ENCODE measurements at regions not wholly inside any gene's neighbourhood (a gene's known extent, or its start where the extent isn't known, plus 50 kb on each side); places are given as distances from the start of the nearest gene placed in this dataset.
A peak's percentile ranks its signal among the peaks of the same experiment; 100 is the strongest.
"Not testable (repeated sequence)": the region's sequence is repeated elsewhere in the genome, so short reads cannot be mapped to it uniquely, and the experiment has no call there.

DNA sequence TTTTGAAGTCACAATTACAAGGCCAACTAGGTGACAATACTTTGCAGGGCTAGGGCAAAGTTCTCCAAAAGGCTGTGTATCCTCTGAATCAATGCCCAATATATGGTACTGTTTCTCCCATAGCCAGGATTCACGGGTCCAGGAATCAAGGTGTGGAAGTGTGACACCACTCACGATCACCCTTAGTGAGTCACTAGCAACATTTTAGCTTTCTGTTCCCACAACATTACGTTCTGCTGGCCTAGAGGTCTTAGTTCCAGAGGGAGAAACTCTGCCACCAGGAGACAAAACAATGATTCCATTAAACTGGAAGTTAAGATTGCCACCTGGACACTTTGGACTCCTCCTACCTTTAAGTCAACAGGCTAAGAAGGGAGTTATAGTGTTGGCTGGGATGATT is 88.5 kb upstream of the RANBP6 start:
- DNase-seq: not testable (repeated sequence)

DNA sequence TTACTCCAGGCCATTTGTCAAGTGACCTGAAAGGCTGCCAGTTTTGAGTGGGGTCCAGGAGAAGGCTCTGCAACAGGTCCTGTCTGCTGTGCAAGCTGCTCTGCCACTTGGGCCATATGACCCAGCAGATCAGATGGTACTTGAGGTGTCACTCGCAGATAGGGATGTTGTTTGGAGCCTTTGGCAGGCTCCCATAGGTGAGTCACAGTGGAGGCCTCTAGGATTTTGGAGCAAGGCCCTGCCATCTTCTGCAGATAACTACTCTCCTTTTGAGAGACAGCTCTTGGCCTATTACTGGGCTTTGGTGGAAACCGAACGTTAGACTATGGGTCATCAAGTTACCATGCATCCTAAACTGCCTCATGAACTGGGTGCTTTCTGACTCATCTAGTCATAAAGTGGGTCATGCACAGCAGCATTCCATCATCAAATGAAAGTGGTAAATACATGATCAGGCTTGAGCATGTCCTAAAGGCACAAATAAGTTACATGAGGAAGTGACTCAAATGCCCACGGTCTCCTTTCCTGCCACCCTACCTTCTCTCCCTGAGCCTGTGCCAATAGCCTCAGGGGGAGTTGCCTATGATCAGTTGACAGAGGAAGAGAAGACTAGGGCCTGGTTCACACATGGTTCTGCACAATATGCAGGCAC is 87.0 kb upstream of the RANBP6 start:
- not testable (repeated sequence) for DNase-seq

DNA sequence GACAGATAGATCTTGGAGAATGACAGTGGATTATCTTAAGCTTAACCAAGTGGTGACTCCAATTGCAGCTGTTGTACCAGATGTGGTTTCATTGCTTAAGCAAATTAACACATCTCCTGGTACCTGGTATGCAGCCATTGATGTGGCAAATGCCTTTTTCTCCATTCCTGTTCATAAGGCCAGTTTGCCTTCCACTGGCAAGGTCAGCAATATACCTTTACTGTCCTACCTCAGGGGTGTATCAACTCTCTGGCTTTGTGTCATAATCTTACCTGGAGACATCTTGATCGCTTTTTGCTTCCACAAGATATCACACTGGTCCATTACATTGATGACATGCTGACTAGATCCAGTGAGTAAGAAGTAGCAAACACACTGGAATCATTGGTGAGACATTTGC is 86.3 kb upstream of the RANBP6 start:
- DNase-seq: not testable (repeated sequence)

DNA sequence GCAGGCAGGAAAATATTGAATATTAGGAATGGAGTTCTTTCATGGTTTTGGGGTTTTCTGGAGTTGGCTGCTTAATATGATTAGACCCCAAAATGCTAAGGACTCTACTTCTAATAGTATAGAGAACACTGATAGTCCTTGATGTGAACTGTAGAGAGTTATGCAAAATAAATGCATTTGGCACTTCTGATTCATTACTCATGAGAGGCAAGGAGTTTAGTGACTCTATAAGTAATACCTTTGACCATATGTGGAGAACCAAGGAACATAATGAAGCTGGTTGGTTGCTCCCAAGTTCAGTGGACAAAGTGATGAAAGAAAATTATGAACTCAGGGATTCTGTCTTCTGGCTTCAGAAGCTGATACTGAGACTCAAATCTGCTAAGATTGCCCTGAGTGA is 83.9 kb upstream of the RANBP6 start:
- DNase-seq: not testable (repeated sequence)

DNA sequence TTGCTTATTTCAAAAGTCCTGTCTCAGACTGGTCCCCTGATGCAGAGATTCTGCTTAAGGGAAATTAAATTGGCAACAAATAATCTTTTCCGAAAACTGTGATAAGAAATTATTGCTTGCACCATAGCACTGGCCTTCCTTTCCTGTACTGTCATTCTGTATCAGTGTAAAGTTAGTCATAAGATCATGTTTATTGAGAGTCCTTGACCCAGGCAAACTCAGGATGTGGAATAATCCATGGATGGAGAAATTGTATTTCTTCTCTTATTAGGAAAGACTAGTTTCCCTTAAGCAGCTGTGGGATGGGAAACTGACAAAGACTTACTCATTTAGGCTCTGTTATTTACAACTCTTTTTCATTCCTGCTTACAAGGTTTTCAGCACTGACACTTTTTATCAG is 83.0 kb upstream of the RANBP6 start:
- DNase-seq: no peak

DNA sequence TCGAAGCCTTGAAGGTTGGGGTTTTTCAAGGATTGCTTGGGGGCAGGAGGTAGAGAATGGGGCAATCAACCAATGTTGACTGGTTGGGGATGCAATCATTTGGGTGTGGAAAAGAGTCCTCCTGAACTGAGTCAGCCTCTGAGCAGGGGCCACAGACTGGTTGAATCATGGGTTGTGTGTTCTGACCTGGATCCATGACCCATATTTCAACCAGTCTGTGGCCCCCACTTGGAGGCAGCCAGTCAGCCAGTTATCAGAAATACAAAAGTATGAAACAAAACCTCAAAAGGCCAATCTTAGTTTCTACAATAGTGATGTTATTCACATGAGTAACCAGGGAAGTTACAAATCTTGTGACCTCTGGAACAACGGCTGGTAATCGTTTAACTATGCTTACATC is 81.4 kb upstream of the RANBP6 start:
- no peak for DNase-seq

DNA sequence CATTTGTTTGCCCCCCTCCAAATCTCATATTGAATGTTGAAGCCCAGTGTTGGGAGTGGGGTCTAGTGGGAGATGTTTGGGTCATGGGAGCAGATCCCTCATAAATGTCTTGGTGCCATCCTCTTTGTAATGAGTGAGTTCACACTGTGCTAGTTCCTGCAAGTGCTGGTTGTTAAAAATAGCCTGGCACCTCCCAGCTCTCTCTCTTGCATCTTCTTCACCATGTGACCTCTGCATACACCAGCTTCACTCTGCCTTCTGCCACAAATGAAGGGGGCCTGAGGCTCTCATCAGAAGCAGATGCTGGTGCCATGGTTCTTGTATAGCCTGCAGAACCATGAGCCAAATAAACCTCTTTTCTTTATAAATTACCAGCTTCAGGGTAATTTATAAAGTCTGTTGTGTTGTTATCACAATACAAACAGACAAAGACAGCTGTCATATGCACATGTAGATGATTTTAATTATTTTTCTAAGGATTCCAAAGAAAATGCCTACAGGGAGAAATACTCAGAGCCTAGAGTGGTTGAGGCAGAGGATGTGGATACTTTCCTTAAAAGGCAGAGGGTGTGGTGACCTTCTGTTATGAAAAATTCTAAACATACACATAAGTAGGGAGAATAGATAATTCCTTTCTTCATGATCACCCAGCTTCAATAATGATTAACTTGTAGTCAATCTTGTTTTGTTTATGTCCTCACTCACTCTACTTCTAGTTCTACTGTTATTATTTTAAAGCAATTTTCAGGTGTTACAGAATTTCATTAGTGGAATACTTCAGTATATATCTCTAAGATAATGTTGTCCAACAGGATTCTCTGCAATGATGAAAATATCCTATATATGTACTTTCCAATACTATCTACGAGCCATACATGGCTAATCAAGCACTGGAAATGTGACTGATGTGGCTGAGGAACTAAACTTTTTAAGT is 75.1 kb upstream of the RANBP6 start:
- no peak for DNase-seq

DNA sequence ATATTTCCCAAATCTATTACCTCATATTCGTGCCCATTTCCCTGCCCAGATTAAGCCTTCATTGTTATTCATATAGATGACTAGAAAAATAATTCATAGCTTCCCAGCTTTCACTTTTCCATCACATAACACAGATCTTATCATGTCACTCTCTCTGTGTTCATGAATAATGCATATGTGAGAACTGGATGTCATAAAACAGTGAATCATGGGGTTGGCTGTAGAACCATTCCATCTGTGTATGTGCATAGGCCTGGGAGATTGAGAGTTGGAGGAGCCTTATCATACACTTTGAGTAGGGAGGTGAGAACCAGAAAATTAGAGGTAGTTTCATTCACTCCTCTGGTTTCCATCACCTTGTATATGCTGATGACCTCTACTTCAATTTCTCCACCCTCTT is 73.9 kb upstream of the RANBP6 start:
- no peak for DNase-seq

DNA sequence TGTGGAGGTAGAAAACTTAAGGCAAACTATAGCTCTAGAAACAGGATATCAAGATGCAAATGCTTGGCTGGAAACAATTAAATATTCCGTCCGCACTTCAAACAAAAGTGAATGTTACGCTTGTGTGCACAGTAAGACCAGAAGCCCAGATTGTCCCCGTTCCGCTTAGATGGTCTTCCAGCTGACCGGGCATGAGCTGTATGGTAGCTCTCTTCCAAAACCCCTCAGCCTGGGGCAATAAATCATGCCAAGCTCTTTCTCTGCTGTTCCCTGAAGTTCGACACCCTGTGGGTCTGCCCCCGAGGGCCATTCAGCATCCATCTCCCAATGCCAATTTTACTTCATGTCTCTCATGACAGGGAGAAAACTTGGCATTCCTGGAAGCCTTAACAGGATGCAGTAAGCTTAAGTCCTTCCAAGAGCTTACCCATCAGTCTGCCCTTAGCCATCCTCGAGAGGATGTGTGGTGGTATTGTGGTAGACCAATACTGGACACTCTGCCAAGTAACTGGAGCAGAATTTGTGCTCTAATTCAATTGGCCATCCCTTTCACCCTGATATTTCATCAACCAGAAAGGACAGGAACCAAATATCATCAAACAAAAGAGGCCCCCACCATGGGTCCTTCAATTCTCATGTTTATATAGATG is 70.7 kb upstream of the RANBP6 start:
- DNase-seq: no peak

DNA sequence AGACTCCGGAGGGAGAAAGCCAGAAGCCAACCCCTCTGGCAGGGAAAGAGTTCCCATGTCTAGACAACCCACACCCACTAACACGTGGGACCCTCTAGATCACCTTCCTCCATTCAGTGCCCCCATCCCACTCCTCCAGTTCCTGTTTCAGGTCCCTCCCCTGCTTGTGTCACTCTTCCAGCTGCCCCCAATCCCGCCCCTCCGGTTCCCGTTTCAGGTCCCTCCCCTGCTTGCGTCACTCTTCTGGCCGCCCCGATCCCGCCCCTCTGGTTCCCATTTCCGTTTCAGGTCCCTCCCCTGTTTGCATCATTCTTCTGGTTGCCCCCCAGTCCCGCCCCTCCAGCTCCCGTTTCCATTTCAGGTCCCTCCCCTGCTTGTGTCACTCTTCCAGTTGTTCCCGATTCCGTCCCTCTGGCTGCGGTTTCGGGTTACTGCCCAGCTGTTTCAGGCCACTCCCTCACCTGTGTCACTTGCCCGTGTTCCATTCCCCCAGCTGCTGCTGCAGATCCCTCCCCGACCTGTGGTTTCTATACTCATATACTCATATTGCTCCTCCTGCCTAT is 64.8 kb upstream of the RANBP6 start:
- DNase-seq: peak; percentile 17

DNA sequence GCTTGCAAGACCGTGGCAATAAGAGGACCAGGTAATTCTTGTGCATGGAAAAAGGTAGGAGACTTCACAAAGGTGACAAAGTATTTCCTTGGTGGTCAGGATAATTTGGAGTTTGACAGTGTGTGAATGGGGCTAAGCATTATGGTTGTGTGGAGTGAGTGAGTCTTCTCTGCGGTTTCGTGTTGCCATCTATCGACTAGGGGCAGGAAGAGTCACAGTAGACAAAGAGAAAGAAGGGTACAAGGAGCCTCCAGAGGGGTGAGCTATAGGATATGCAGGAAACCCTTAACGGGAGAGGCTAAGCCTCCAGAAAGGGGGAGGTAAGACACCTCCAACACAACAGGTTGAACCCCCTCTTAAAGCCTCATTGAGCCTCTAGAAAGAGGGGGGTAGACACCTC is 64.0 kb upstream of the RANBP6 start:
- no peak for DNase-seq

DNA sequence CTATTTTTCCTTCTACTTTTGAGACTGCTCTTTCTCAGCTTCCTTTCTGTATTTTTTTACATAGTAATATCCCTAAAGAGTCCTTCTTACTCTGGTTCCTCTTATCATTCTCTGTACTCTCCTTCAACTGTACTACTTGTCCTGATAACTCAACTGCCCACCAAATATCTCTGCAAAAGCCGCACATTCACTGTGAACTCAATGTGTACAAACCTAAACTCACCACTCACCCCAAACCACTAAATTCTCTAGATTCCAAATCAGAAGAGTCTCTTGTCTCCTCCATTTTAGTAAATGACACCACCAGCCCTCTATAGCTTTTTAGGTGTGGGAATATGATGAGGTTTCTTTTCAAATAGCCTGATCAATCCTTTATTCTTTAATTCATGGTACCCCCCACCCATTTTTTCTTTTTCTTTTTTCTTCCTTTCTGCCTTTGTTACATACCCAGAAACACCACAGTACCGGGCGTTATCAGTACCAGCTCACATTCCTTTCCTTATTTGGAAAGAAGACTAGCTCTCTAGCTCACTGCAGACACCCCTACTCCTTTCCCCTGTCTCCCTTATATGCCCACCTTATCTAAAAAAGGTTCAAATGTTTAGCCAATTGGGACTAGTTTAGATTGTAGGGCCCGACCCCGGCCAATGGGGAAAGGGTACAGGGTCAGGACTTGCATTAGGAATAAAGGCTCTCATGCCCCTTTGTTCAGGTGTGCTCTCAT is 63.1 kb upstream of the RANBP6 start:
- DNase-seq: no peak

DNA sequence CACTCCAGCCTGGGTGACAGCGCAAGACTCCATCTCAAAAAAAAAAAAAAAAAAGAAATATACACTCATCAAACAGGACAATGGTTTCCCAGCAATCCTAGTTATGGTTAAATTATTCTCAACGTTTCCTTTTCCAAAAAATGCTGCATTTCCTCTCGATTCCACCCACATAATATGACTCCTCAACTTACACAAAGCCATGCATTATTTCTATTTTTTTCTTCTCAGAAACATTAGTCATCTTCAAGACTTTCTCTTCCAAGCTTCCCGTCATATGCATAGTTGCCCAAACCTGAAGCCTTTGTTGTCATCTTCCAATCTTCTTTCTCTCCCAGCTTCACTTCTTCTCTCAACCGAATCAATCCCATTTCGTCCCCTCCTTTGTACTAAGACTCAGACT is 61.4 kb upstream of the RANBP6 start:
- no peak for DNase-seq

DNA sequence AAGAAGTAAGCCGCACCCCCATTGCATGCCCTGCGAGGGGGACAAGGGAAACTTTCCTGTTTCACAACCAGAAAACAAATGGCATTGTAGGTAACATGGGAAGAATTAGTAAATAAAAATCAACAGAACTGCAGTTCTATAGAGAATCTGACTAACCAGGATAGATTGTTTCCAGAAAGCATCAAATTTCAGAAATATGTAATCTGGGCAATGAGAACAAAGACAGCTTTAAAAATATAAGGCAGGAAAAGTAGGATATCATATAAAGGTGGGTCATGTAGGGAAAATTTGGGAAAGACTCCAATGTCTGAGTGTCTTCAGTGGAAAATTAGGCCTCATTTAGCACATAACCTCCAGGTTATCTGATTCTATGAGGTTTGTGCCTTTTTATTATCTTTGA is 58.3 kb upstream of the RANBP6 start:
- DNase-seq: no peak

DNA sequence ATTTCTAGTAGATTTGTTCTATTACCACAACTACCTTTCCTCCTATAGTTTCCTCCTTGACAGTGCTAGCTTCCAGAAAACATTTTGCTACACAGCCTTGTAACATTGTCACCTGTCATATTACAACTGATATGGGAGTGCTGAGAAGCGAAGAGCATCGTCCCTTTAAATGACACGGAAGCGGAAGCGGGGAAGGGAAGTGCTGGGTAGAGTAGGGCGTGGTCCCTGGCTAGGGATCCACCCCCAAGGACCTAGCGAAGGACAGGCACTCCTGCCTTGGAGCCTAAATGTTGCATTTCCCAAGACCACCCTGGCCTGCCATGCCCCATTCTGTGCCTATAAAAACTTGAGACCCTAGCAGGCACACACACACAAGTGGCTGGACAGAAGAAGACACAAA is 57.4 kb upstream of the RANBP6 start:
- DNase-seq: no peak

DNA sequence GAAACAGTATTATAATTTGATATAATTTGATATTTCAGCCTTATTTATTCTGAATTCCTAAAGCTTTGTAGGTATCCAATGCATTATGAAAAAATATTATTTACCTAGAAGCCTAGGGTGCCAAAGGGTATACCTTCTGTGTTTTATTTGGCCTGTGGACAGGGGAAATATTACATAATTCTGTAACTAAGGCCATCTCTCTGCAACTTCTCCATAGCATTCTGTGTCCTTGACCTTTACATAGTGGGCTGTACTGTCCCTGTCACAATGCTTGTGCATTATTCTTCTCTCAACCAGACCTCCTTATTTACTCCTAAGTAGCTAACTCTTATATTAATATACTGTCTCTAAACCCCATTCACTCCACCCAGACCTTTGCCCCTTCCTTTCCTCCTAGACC is 57.0 kb upstream of the RANBP6 start:
- no peak for DNase-seq

DNA sequence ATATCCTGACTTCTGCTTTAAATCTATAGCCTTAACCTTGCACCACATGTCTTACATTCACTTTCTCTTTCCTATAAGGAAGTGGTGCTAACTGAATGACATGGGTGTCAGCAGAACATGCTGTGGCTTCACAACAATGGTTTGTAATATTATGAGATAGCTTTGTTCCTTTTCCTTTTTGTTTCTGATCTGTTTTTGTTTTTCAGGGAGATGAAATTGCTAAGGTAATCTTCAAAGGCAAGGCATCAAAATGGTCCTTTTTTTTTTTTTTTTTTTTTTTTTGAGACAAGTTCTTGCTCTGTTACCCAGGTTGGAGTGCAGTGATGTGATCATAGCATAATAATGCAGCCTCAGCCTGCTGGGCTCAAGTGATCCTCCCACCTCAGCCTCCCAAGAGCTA is 53.6 kb upstream of the RANBP6 start:
- DNase-seq: no peak

DNA sequence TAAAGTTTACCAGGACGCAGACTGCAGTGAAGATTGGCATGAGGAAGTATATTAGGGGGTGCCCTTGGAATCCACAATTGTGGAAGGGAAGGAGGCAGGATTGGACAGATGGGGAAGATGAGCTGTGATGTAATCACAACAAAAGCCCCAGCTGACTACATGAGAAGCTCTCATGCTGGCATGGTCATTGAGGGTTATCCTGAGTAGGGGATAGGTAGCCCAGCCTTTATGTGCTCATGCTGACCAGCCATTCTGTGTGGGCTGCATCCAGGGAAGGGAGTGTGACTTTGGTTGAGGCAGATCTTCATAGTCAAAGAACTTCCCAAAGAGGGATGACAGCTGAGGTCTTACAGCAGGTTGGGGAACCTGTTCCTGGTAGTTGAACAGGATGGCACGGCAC is 52.0 kb upstream of the RANBP6 start:
- no peak for DNase-seq

Data from activated gamma-delta T cell (primary cell).